Body of pancreas (tissue), 4 donors: ENCODE measurements at regions not wholly inside any gene's neighbourhood (a gene's known extent, or its start where the extent isn't known, plus 50 kb on each side); places are given as distances from the start of the nearest gene placed in this dataset.

ENCODE experiments used
- ATAC-seq: fragments of 150-250 bp; one replicate; pipeline ENCODE4 v1.9.1; 2016
- DNase-seq, 4 donors: peaks; one replicate each; pipeline ENCODE4 v3.0.0-alpha.2; 2019
- H3K27ac ChIP-seq, 4 donors: fragments of 200-600 bp; sonication (generic); 1 replicate in 3 of 4; 2 replicates in 1 of 4; pipeline versions ENCODE4 v1.5.1 to v1.6.1; 2016 to 2019; ENCODE audit warnings: mild to moderate bottlenecking in 1 of 4, mixed read lengths in 1 of 4, moderate library complexity in 1 of 4
- H3K27me3 ChIP-seq, 2 donors: fragments of 200-600 bp; sonication (generic); one replicate each; pipeline ENCODE4 v1.6.0; 2016; ENCODE audit warnings: mild to moderate bottlenecking in 1 of 2
- H3K36me3 ChIP-seq, 2 donors: fragments of 200-600 bp; sonication (generic); replicated peaks in 1 of 2; 2 replicates each; pipeline ENCODE4 v1.5.1; 2016; ENCODE audit warnings: low read depth in 2 of 2; ENCODE audit not compliant: insufficient read depth in 1 of 2
- H3K4me1 ChIP-seq: fragments of 200-600 bp; sonication (generic); one replicate; pipeline ENCODE4 v1.6.0; 2016
- H3K4me3 ChIP-seq, 2 donors: fragments of 200-600 bp; sonication (generic); 1 replicate in 1 of 2; 2 replicates in 1 of 2; pipeline ENCODE4 v1.5.1; 2016 to 2019
- H3K9me3 ChIP-seq, 3 donors: fragments of 200-600 bp; sonication (generic); 1 replicate in 2 of 3; 2 replicates in 1 of 3; pipeline ENCODE4 v1.5.1; 2016
- CTCF ChIP-seq, 7 experiments: fragments of 450-650 bp in 4 of 7; fragments of 200-600 bp in 3 of 7; sonication (generic) in 3 of 7; IDR thresholded peaks; one replicate each; pipeline ENCODE4 v1.5.1; 2016 to 2019; ENCODE audit warnings: antibody characterized with exemption in 7 of 7
- POLR2A ChIP-seq, 3 donors: fragments of 450-650 bp; IDR thresholded peaks; one replicate each; pipeline ENCODE4 v1.6.1; 2016; ENCODE audit warnings: antibody characterized with exemption in 3 of 3, mild to moderate bottlenecking in 2 of 3
- WGBS, 2 donors: methylation state at CpG; one replicate each; pipeline ENCODE4 v1.1.5; 2017; 5-methylcytosine and 5-hydroxymethylcytosine counted together
- intact Hi-C: fragments of 100-400 bp; cut with DNase I; formaldehyde crosslinking; loops from one replicate; pipeline ENCODE4 v1.15.1; 2023

- ATAC-seq (no peak), DNase-seq (no peak)
- intact Hi-C loops: no loop called here
- no peak overlapping the region for H3K4me3 ChIP-seq
- H3K36me3 ChIP-seq: no peaks in the 10 kb centered on the region
- no peaks in the 10 kb centered on the region for H3K9me3 ChIP-seq
- TF ChIP-seq CTCF (IDR thresholded peaks at IDR 0.05) (no peak), POLR2A (IDR thresholded peaks at IDR 0.05) (no peak)
- H3K4me1 ChIP-seq: no peaks in the 10 kb centered on the region
- H3K27me3 ChIP-seq: no peaks in the 10 kb centered on the region
- no peak overlapping the region for H3K27ac ChIP-seq
Observed at GRCh38 chr5:86981898-86982297, 285.8 kb upstream of the RASA1 start.

GRCh38 chr5:86983208-86983607 lies 284.5 kb upstream of the RASA1 start:
- intact Hi-C loops: no loop called here
- H3K4me1 ChIP-seq: no peaks in the 10 kb centered on the region
- TF ChIP-seq CTCF (IDR thresholded peaks at IDR 0.05) (no peak), POLR2A (IDR thresholded peaks at IDR 0.05) (no peak)
- no peaks in the 10 kb centered on the region for H3K9me3 ChIP-seq
- WGBS, 2 donors: 63 to 64% methylated on average over 1 of the region's 1 CpG
- no peak for DNase-seq
- no peak overlapping the region for H3K27ac ChIP-seq
- no peak overlapping the region for H3K4me3 ChIP-seq
- ATAC-seq: no peak
- no peaks in the 10 kb centered on the region for H3K27me3 ChIP-seq
- no peaks in the 10 kb centered on the region for H3K36me3 ChIP-seq

GRCh38 chr5:86986837-86987236 lies 280.8 kb upstream of the RASA1 start:
- Histone ChIP-seq H3K4me1 (no peaks in the 10 kb centered on the region), H3K27me3 (no peaks in the 10 kb centered on the region), H3K27ac (no peak overlapping the region), H3K4me3 (no peak overlapping the region), H3K36me3 (no peaks in the 10 kb centered on the region), H3K9me3 (no peaks in the 10 kb centered on the region)
- DNase-seq (no peak), ATAC-seq (no peak)
- 76 to 77% methylated on average over 3 of the region's 3 CpGs for WGBS, 2 donors
- intact Hi-C loops: no loop called here
- TF ChIP-seq POLR2A (IDR thresholded peaks at IDR 0.05) (no peak), CTCF (IDR thresholded peaks at IDR 0.05) (no peak)

GRCh38 chr5:86997516-86997915 lies 270.2 kb upstream of the RASA1 start:
- WGBS, 2 donors: 41 to 59% methylated on average over 1 of the region's 1 CpG

More at GRCh38 chr5:86997516-86997915, 270.2 kb upstream of the RASA1 start:
- H3K27me3 ChIP-seq: no peaks in the 10 kb centered on the region
- ATAC-seq: no peak
- no peak overlapping the region for H3K4me3 ChIP-seq
- no peaks in the 10 kb centered on the region for H3K36me3 ChIP-seq
- TF ChIP-seq CTCF (IDR thresholded peaks at IDR 0.05): no peak
- no peak for TF ChIP-seq POLR2A (IDR thresholded peaks at IDR 0.05)
- H3K4me1 ChIP-seq: no peaks in the 10 kb centered on the region
- no peak overlapping the region for H3K27ac ChIP-seq
- no peak for DNase-seq
- intact Hi-C loops: no loop called here
- H3K9me3 ChIP-seq: no peaks in the 10 kb centered on the region
